ENCODE measurements at regions not wholly inside any gene's neighbourhood (a gene's known extent, or its start where the extent isn't known, plus 50 kb on each side); places are given as distances from the start of the nearest gene placed in this dataset.
"Not testable (repeated sequence)": the region's sequence is repeated elsewhere in the genome, so short reads cannot be mapped to it uniquely, and the experiment has no call there.

- in situ Hi-C loops (cut with HindIII; ENCODE audit: low sequenced_read_pairs) = no loop called here
- DNase-seq (ENCODE audit: low spot score) = no peak
Measured at GRCh38 chrX:110504947-110505346, 146.3 kb downstream of the RTL9 start.

GRCh38 chrX:110509755-110510532 is 151.3 kb downstream of the RTL9 start:
- in situ Hi-C loops (cut with HindIII; ENCODE audit: low sequenced_read_pairs) = no loop called here
- no peak for DNase-seq (ENCODE audit: low spot score)

- DNase-seq (ENCODE audit: low spot score) = no peak
- in situ Hi-C loops (cut with HindIII; ENCODE audit: low sequenced_read_pairs) = no loop called here
Measured at GRCh38 chrX:110511238-110511637, 152.6 kb downstream of the RTL9 start.

- in situ Hi-C loops (cut with HindIII; ENCODE audit: low sequenced_read_pairs) = no loop called here
- no peak for DNase-seq (ENCODE audit: low spot score)
Measured at GRCh38 chrX:110512341-110512740, 153.7 kb downstream of the RTL9 start.

GRCh38 chrX:110514509-110514908 is 155.9 kb downstream of the RTL9 start:
- no peak for DNase-seq (ENCODE audit: low spot score)
- in situ Hi-C loops (cut with HindIII; ENCODE audit: low sequenced_read_pairs) = no loop called here

- in situ Hi-C loops (cut with HindIII; ENCODE audit: low sequenced_read_pairs) = no loop called here
- DNase-seq (ENCODE audit: low spot score) = no peak
Measured at GRCh38 chrX:110519501-110519900, 160.9 kb downstream of the RTL9 start.

GRCh38 chrX:110519906-110520452 is 161.3 kb downstream of the RTL9 start:
- in situ Hi-C loops (cut with HindIII; ENCODE audit: low sequenced_read_pairs) = no loop called here
- DNase-seq (ENCODE audit: low spot score) = no peak

GRCh38 chrX:110520652-110521051 is 162.0 kb downstream of the RTL9 start:
- in situ Hi-C loops (cut with HindIII; ENCODE audit: low sequenced_read_pairs); DNase-seq (ENCODE audit: low spot score): not testable (repeated sequence)

- in situ Hi-C loops (cut with HindIII; ENCODE audit: low sequenced_read_pairs) = no loop called here
Measured at GRCh38 chrX:110531873-110532580, 173.4 kb downstream of the RTL9 start.

GRCh38 chrX:110532581-110532931 is 173.9 kb downstream of the RTL9 start:
- DNase-seq (ENCODE audit: low spot score) = no peak
- in situ Hi-C loops (cut with HindIII; ENCODE audit: low sequenced_read_pairs) = no loop called here

More at GRCh38 chrX:110531873-110532580, 173.4 kb downstream of the RTL9 start:
- no peak for DNase-seq (ENCODE audit: low spot score)

- in situ Hi-C loops (cut with HindIII; ENCODE audit: low sequenced_read_pairs) = no loop called here
- DNase-seq (ENCODE audit: low spot score) = no peak
Measured at GRCh38 chrX:110536816-110537215, 178.2 kb downstream of the RTL9 start.

GRCh38 chrX:110541266-110541665 is 182.6 kb downstream of the RTL9 start:
- DNase-seq (ENCODE audit: low spot score) = no peak
- in situ Hi-C loops (cut with HindIII; ENCODE audit: low sequenced_read_pairs) = no loop called here

GRCh38 chrX:110550854-110551253 is 192.2 kb downstream of the RTL9 start:
- DNase-seq (ENCODE audit: low spot score); in situ Hi-C loops (cut with HindIII; ENCODE audit: low sequenced_read_pairs): not testable (repeated sequence)

GRCh38 chrX:110557864-110558263 is 199.2 kb downstream of the RTL9 start:
- in situ Hi-C loops (cut with HindIII; ENCODE audit: low sequenced_read_pairs) = no loop called here
- no peak for DNase-seq (ENCODE audit: low spot score)

GRCh38 chrX:110558406-110558805 is 199.8 kb downstream of the RTL9 start:
- no peak for DNase-seq (ENCODE audit: low spot score)
- in situ Hi-C loops (cut with HindIII; ENCODE audit: low sequenced_read_pairs) = no loop called here

- no peak for DNase-seq (ENCODE audit: low spot score)
Measured at GRCh38 chrX:110561034-110561433, 202.4 kb downstream of the RTL9 start.

GRCh38 chrX:110563282-110563681 is 204.6 kb downstream of the RTL9 start:
- DNase-seq (ENCODE audit: low spot score) = peak; percentile 4
- in situ Hi-C loops (cut with HindIII; ENCODE audit: low sequenced_read_pairs) = no loop called here

More at GRCh38 chrX:110561034-110561433, 202.4 kb downstream of the RTL9 start:
- in situ Hi-C loops (cut with HindIII; ENCODE audit: low sequenced_read_pairs) = no loop called here

- DNase-seq (ENCODE audit: low spot score) = no peak
- in situ Hi-C loops (cut with HindIII; ENCODE audit: low sequenced_read_pairs) = no loop called here
Measured at GRCh38 chrX:110568441-110568840, 209.8 kb downstream of the RTL9 start.

GRCh38 chrX:110569506-110569905 is 210.9 kb downstream of the RTL9 start:
- in situ Hi-C loops (cut with HindIII; ENCODE audit: low sequenced_read_pairs) = no loop called here
- no peak for DNase-seq (ENCODE audit: low spot score)

GRCh38 chrX:110578270-110578669 is 217.3 kb downstream of the CHRDL1 start:
- in situ Hi-C loops (cut with HindIII; ENCODE audit: low sequenced_read_pairs) = no loop called here
- DNase-seq (ENCODE audit: low spot score) = no peak

Measured in G401 (cell line).